ENCODE measurements at regions not wholly inside any gene's neighbourhood (a gene's known extent, or its start where the extent isn't known, plus 50 kb on each side); places are given as distances from the start of the nearest gene placed in this dataset.

GRCh38 chr5:148928141-148928540 lies 101.7 kb downstream of the ADRB2 start:
- TF ChIP-seq POLR2A (IDR thresholded peaks at IDR 0.05; ENCODE audit: low read depth) (no peak), EP300 (IDR thresholded peaks at IDR 0.05) (no peak), CTCF (IDR thresholded peaks at IDR 0.05) (no peak), POLR2AphosphoS5 (IDR thresholded peaks at IDR 0.05) (no peak)

All from esophagus muscularis mucosa (tissue), 4 donors.